ENCODE measurements at regions not wholly inside any gene's neighbourhood (a gene's known extent, or its start where the extent isn't known, plus 50 kb on each side); places are given as distances from the start of the nearest gene placed in this dataset.

- TF ChIP-seq CTCF (IDR thresholded peaks at IDR 0.05) (no peak), EP300 (IDR thresholded peaks at IDR 0.05) (no peak), POLR2AphosphoS5 (IDR thresholded peaks at IDR 0.05) (no peak)
Observed at GRCh38 chr6:145383428-145383827, 351.9 kb downstream of the EPM2A start.

Measured in suprapubic skin (tissue), 4 donors.